Fibroblast of lung (primary cell): ENCODE measurements at regions not wholly inside any gene's neighbourhood (a gene's known extent, or its start where the extent isn't known, plus 50 kb on each side); places are given as distances from the start of the nearest gene placed in this dataset.

Experiments used
- DNase-seq, 2 donors: peaks; one replicate each; pipeline versions ENCODE4 v3.0.0 to v3.0.0-alpha.2; 2010; ENCODE audit warnings: low read depth in 2 of 2
- H2AFZ ChIP-seq: 2 replicates; pipeline ENCODE4 v1.5.1; 2012; ENCODE audit warnings: low read length, control low read depth, inconsistent platforms
- H3K27ac ChIP-seq: 2 replicates; pipeline ENCODE4 v1.5.1; 2011; ENCODE audit warnings: low read length, control low read depth; ENCODE audit not compliant: insufficient read depth
- H3K27me3 ChIP-seq: 2 replicates; pipeline ENCODE4 v1.5.1; 2011; ENCODE audit warnings: mild to moderate bottlenecking, low read length; ENCODE audit not compliant: control insufficient read depth, insufficient read depth
- H3K36me3 ChIP-seq: 2 replicates; pipeline ENCODE4 v1.5.1; 2011; ENCODE audit warnings: low read length; ENCODE audit not compliant: control insufficient read depth, insufficient read depth
- H3K4me1 ChIP-seq: 2 replicates; pipeline ENCODE4 v1.5.1; 2011; ENCODE audit warnings: low read length; ENCODE audit not compliant: control insufficient read depth, insufficient read depth; ENCODE audit errors: extremely low read depth
- H3K4me2 ChIP-seq: 2 replicates; pipeline ENCODE4 v1.5.1; 2011; ENCODE audit warnings: low read length, control low read depth; ENCODE audit not compliant: insufficient read depth; ENCODE audit errors: extremely low read depth
- H3K4me3 ChIP-seq, 4 experiments: fragments of 200-600 bp in 1 of 4; sonication (generic) in 1 of 4; replicated peaks in 1 of 4; 2 replicates each; pipeline ENCODE4 v1.5.1; 2011 to 2016; ENCODE audit warnings: low read length in 4 of 4, low read depth in 3 of 4, mild to moderate bottlenecking in 3 of 4, control low read depth in 2 of 4, inconsistent platforms in 1 of 4, mixed read lengths in 1 of 4; ENCODE audit not compliant: insufficient read depth in 1 of 4; ENCODE audit errors: control extremely low read depth in 1 of 4
- H3K79me2 ChIP-seq: 2 replicates; pipeline ENCODE4 v1.5.1; 2012; ENCODE audit warnings: mild to moderate bottlenecking, low read length, inconsistent platforms; ENCODE audit not compliant: control insufficient read depth, insufficient read depth
- H3K9ac ChIP-seq: 2 replicates; pipeline ENCODE4 v1.5.1; 2011; ENCODE audit warnings: mild to moderate bottlenecking, low read length, control low read depth; ENCODE audit not compliant: insufficient read depth
- H3K9me3 ChIP-seq: 2 replicates; pipeline ENCODE4 v1.5.1; 2012; ENCODE audit warnings: low read depth, low read length; ENCODE audit not compliant: control insufficient read depth, insufficient read depth
- H4K20me1 ChIP-seq: 2 replicates; pipeline ENCODE4 v1.5.1; 2011; ENCODE audit warnings: low read length; ENCODE audit not compliant: control insufficient read depth, insufficient read depth; ENCODE audit errors: extremely low read depth
- EZH2 ChIP-seq: IDR thresholded peaks from 2 replicates; pipeline ENCODE4 v1.5.1; 2012; ENCODE audit warnings: low read length, control low read depth, mild to moderate bottlenecking; ENCODE audit errors: missing control alignments
- TF ChIP-seq, protein P1 (sequence below), 2 donors: IDR thresholded peaks in 1 of 2; conservative IDR thresholded peaks in 1 of 2; 1 replicate in 1 of 2; 2 replicates in 1 of 2; pipeline ENCODE4 v1.5.1; 2011 to 2012; ENCODE audit warnings: low read length in 2 of 2, control low read depth in 1 of 2, inconsistent platforms in 1 of 2, low read depth in 1 of 2, mild to moderate bottlenecking in 1 of 2

DNA sequence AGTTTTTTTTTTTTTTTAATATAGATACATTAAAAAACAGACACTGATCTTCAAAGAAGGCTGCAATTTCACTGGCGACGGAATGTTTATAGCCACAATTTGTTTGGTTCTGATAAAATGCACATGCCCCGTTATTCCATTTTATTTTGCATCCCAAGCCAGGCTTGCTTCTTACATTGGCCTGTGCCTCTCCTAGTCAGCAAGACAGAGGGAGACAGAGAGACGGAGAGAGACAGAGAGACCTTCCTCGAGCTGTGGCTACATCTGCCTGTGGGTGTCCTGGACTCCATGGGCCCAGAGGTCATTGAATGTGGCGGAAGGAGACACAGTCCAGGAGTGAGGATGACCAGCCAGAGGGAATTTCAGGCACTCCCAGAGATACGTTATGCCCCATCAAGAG, 926.6 kb downstream of the VRK1 start:
- TF ChIP-seq EZH2, result no peak
- TF ChIP-seq, protein P1, sequence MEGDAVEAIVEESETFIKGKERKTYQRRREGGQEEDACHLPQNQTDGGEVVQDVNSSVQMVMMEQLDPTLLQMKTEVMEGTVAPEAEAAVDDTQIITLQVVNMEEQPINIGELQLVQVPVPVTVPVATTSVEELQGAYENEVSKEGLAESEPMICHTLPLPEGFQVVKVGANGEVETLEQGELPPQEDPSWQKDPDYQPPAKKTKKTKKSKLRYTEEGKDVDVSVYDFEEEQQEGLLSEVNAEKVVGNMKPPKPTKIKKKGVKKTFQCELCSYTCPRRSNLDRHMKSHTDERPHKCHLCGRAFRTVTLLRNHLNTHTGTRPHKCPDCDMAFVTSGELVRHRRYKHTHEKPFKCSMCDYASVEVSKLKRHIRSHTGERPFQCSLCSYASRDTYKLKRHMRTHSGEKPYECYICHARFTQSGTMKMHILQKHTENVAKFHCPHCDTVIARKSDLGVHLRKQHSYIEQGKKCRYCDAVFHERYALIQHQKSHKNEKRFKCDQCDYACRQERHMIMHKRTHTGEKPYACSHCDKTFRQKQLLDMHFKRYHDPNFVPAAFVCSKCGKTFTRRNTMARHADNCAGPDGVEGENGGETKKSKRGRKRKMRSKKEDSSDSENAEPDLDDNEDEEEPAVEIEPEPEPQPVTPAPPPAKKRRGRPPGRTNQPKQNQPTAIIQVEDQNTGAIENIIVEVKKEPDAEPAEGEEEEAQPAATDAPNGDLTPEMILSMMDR (conservative IDR thresholded peaks at IDR 0.05 in 1 of 2, IDR thresholded peaks at IDR 0.05 in 1 of 2; ENCODE audit: low read depth in 1 of 2, low read length in 2 of 2), result no peak
- Histone ChIP-seq H3K36me3 (no peaks in the 10 kb centered on the region), H3K27me3 (no peaks in the 10 kb centered on the region), H3K79me2 (no peaks in the 10 kb centered on the region), H3K9ac (no peak overlapping the region), H3K4me2 (no peak overlapping the region), H2AFZ (no peak overlapping the region), H3K4me3 (no peak overlapping the region), H3K4me1 (no peaks in the 10 kb centered on the region), H3K27ac (no peak overlapping the region), H4K20me1 (no peaks in the 10 kb centered on the region), H3K9me3 (no peaks in the 10 kb centered on the region)
- no peak for DNase-seq

DNA sequence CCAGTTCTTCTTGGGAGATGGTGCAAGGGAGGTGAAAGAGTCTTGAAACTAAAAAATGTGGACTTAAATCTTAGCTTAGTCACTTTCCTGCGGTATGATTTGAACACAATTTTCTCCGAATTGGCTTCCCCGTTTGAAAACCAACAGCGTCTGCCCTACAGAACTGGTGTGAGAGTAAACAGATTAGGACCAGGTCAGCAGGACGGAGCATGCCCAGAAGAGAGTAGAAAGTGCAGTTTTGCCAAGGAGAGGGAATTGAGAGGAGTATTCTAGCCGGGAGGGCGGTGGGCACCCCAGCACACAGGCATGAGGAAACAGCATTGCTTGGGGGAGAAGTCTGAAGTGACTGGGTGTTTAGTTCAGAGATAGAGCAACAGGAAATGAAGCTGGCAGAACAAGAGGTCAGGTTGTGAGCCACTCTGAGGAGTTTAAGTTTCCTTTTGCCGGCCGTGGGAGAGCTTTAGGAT, 927.1 kb downstream of the VRK1 start:
- no peaks in the 10 kb centered on the region for H3K4me1 ChIP-seq
- TF ChIP-seq, protein P1 (conservative IDR thresholded peaks at IDR 0.05 in 1 of 2, IDR thresholded peaks at IDR 0.05 in 1 of 2; ENCODE audit: low read depth in 1 of 2, low read length in 2 of 2), result no peak
- TF ChIP-seq EZH2, result no peak
- H3K27me3 ChIP-seq, result no peaks in the 10 kb centered on the region
- H3K36me3 ChIP-seq, result no peaks in the 10 kb centered on the region
- no peak overlapping the region for H3K4me3 ChIP-seq
- no peaks in the 10 kb centered on the region for H3K79me2 ChIP-seq
- H3K27ac ChIP-seq, result no peak overlapping the region
- DNase-seq, result no peak
- H4K20me1 ChIP-seq, result no peaks in the 10 kb centered on the region
- H3K9ac ChIP-seq, result no peak overlapping the region
- no peak overlapping the region for H2AFZ ChIP-seq
- no peak overlapping the region for H3K4me2 ChIP-seq
- H3K9me3 ChIP-seq, result no peaks in the 10 kb centered on the region

DNA sequence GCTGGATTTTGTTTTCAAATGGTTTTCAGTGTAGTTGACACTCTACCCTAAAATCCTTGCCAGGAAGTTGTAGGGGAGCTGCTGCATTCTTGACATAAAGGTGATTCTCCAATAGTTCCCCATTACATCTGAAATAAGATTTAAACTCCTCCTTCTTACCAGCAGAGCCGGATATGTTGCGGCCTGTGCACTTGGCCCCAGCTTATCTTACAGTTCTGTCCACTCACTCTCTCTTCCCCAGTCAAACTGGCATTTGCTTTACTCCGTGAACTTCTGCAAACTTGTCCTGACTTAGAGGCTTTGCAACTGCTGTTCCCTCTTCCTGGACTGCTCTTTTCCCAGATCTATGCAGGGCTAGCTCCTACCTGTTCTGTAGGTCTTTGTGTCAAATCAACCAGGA, 929.5 kb downstream of the VRK1 start:
- TF ChIP-seq EZH2, result no peak
- TF ChIP-seq, protein P1 (conservative IDR thresholded peaks at IDR 0.05 in 1 of 2, IDR thresholded peaks at IDR 0.05 in 1 of 2; ENCODE audit: low read depth in 1 of 2, low read length in 2 of 2), result no peak
- Histone ChIP-seq H3K9ac (no peak overlapping the region), H2AFZ (no peak overlapping the region), H4K20me1 (no peaks in the 10 kb centered on the region), H3K4me1 (no peaks in the 10 kb centered on the region), H3K27ac (no peak overlapping the region), H3K27me3 (no peaks in the 10 kb centered on the region), H3K4me3 (no peak overlapping the region), H3K36me3 (no peaks in the 10 kb centered on the region), H3K9me3 (no peaks in the 10 kb centered on the region), H3K4me2 (no peak overlapping the region), H3K79me2 (no peaks in the 10 kb centered on the region)
- DNase-seq, result no peak
